ENCODE measurements at regions not wholly inside any gene's neighbourhood (a gene's known extent, or its start where the extent isn't known, plus 50 kb on each side); places are given as distances from the start of the nearest gene placed in this dataset.

DNA sequence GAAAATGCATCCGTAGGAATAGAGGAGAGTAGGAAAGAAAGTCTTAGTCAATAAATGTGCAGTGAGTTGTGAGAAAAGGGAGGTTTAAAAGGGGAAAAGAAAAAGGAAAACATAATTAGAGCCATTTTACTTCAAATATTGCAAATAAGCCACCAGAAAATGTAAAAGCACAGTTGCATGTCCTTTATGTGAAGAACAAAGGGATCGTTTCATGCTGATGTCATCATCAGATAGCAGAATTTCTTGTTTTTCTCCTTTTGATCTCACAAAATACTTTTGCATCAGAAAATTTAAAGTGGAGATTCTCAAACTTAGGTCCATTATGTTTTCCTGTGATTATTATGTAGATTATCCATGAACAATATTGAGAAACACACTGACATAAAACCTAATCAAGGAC is 166.7 kb downstream of the HAO1 start:
- TF ChIP-seq, protein P1, sequence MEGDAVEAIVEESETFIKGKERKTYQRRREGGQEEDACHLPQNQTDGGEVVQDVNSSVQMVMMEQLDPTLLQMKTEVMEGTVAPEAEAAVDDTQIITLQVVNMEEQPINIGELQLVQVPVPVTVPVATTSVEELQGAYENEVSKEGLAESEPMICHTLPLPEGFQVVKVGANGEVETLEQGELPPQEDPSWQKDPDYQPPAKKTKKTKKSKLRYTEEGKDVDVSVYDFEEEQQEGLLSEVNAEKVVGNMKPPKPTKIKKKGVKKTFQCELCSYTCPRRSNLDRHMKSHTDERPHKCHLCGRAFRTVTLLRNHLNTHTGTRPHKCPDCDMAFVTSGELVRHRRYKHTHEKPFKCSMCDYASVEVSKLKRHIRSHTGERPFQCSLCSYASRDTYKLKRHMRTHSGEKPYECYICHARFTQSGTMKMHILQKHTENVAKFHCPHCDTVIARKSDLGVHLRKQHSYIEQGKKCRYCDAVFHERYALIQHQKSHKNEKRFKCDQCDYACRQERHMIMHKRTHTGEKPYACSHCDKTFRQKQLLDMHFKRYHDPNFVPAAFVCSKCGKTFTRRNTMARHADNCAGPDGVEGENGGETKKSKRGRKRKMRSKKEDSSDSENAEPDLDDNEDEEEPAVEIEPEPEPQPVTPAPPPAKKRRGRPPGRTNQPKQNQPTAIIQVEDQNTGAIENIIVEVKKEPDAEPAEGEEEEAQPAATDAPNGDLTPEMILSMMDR (IDR thresholded peaks at IDR 0.05): no peak
- no peak for DNase-seq (ENCODE audit: low spot score)
- Mint-ChIP-seq H3K4me1 (ENCODE audit: low read depth) (no peaks in the 10 kb centered on the region), H3K4me3 (ENCODE audit: unreplicated experiment) (no peak overlapping the region), H3K27me3 (ENCODE audit: low read depth) (no peaks in the 10 kb centered on the region), H3K27ac (ENCODE audit: unreplicated experiment) (no peak overlapping the region), H3K36me3 (ENCODE audit: low read depth) (no peaks in the 10 kb centered on the region), H3K9me3 (ENCODE audit: low read depth) (peaks cover 4% of the 10 kb centered on the region)

DNA sequence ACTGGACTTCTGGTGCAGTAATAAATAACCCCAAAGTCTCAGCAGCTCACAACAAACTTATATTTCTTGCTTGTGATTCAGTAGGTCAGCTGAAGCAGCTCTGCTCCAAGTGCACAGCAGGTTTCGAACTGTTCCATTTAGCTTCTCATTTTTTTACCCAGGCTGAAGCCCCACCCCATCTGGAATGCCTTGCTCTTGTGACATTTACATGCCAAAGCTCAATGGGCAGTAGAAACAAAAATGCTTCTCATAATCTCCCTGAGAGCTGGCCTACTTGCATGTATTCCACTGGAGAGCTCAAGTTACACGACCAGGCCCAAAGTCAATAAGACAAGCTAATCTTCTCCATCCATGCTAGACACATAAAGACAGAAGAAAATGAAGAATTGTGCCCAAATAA is 165.2 kb downstream of the HAO1 start:
- Mint-ChIP-seq H3K27me3 (ENCODE audit: low read depth) (peaks cover 2% of the 10 kb centered on the region), H3K4me3 (ENCODE audit: unreplicated experiment) (no peak overlapping the region)

DNA sequence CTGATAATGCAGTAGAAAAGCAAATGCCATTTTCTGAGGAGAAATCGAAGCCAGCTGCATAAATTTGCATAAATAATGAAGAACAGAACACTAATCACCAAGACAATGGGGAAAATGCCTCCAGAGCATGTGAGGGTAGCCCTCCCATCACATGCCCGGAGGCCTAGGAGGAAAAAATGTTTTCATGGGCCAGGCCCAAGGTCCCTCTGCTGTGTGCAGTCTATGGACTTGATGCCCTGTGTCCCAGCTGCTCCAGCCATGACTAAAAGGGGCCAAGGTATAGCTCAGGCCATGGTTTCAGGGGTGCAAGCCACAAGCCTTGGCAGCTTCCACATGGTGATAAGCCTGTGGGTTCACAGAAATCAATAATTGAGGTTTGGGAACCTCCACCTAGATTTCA is 164.1 kb downstream of the HAO1 start:
- DNase-seq (ENCODE audit: low spot score): no peak
- no peak overlapping the region for H3K27ac Mint-ChIP-seq (ENCODE audit: unreplicated experiment)
- H3K27me3 Mint-ChIP-seq (ENCODE audit: low read depth): peaks cover 2% of the 10 kb centered on the region
- H3K4me3 Mint-ChIP-seq (ENCODE audit: unreplicated experiment): no peak overlapping the region
- H3K9me3 Mint-ChIP-seq (ENCODE audit: low read depth): peaks cover 8% of the 10 kb centered on the region
- no peaks in the 10 kb centered on the region for H3K4me1 Mint-ChIP-seq (ENCODE audit: low read depth)
- H3K36me3 Mint-ChIP-seq (ENCODE audit: low read depth): no peaks in the 10 kb centered on the region
- TF ChIP-seq, protein P1 (IDR thresholded peaks at IDR 0.05): no peak

More for the DNA sequence above, 165.2 kb downstream of the HAO1 start:
- TF ChIP-seq, protein P1 (IDR thresholded peaks at IDR 0.05): no peak
- Mint-ChIP-seq H3K4me1 (ENCODE audit: low read depth) (no peaks in the 10 kb centered on the region), H3K36me3 (ENCODE audit: low read depth) (no peaks in the 10 kb centered on the region), H3K27ac (ENCODE audit: unreplicated experiment) (no peak overlapping the region), H3K9me3 (ENCODE audit: low read depth) (peaks cover 8% of the 10 kb centered on the region)
- no peak for DNase-seq (ENCODE audit: low spot score)

DNA sequence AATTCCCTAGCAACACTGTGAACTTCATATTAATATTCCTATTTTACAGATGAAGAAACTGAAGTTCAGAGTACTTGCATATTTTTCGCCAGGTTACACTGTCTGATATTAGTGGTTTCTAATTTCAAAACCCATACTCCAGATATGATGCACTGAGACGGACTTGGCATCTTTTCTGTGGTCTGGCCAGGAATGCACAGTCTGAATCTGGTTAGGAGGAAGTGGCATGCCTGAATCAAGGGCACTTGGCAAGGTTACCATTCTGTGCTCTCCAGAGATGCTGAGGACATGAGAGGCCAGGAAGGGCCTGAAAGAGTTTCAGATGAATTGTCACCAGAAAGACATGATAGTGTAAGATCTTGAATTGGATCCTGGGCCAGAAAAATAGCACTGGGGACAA is 150.1 kb downstream of the HAO1 start:
- no peak overlapping the region for H3K4me3 Mint-ChIP-seq (ENCODE audit: unreplicated experiment)
- H3K9me3 Mint-ChIP-seq (ENCODE audit: low read depth): no peaks in the 10 kb centered on the region
- H3K4me1 Mint-ChIP-seq (ENCODE audit: low read depth): no peaks in the 10 kb centered on the region
- no peak for DNase-seq (ENCODE audit: low spot score)
- H3K27ac Mint-ChIP-seq (ENCODE audit: unreplicated experiment): no peak overlapping the region
- H3K27me3 Mint-ChIP-seq (ENCODE audit: low read depth): no peaks in the 10 kb centered on the region
- TF ChIP-seq, protein P1 (IDR thresholded peaks at IDR 0.05): no peak
- no peaks in the 10 kb centered on the region for H3K36me3 Mint-ChIP-seq (ENCODE audit: low read depth)

DNA sequence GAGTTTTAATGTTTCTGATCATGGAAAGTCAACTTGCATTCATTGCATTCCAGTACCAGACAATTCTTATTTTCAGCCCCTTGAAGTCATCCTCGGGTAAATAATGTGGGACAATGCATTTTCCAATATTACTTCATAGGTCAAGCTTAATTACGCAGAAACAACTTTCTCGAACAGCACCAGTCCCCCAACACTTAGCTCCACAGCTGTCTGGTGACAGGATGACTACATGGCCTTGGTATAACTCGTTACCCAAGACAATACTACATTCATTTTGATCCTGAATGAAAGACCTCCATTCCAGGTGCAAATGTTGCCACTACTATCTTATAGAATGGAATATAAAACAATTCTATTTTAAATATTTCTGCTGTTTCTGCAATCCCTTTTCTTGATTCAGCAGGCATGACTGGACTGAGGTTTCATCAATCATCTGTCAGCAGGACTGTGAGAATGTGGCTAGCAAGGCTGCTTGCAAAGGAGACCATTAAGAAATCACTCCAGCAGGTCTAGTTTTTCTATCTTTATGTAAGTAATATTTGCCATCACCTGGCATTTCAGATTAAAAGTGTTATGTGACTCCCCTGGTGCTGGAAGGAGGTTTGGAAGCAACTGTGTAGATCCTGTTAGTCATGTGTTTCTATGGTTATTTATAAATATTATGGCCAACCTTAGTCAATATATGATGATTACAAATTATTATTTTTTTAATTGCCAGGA is 147.9 kb downstream of the HAO1 start:
- no peak for DNase-seq (ENCODE audit: low spot score)

More for the DNA sequence above, 147.9 kb downstream of the HAO1 start:
- TF ChIP-seq, protein P1 (IDR thresholded peaks at IDR 0.05): no peak
- Mint-ChIP-seq H3K36me3 (ENCODE audit: low read depth) (no peaks in the 10 kb centered on the region), H3K27ac (ENCODE audit: unreplicated experiment) (no peak overlapping the region), H3K4me1 (ENCODE audit: low read depth) (no peaks in the 10 kb centered on the region), H3K9me3 (ENCODE audit: low read depth) (no peaks in the 10 kb centered on the region), H3K27me3 (ENCODE audit: low read depth) (no peaks in the 10 kb centered on the region), H3K4me3 (ENCODE audit: unreplicated experiment) (no peak overlapping the region)
